CD4-positive, alpha-beta T cell (primary cell): ENCODE measurements at regions not wholly inside any gene's neighbourhood (a gene's known extent, or its start where the extent isn't known, plus 50 kb on each side); places are given as distances from the start of the nearest gene placed in this dataset.

Experiments used
- ATAC-seq: fragments of 200-7000 bp; cut with Tn5 transposase; one replicate; pipeline ENCODE4 v1.10.0; 2022; ENCODE audit warnings: mild to moderate bottlenecking; ENCODE audit not compliant: poor library complexity
- CTCF ChIA-PET: fragments of 350-600 bp; sonication (Branson Sonifier 250); formaldehyde crosslinking; loops from one replicate; lab custom pipeline; 2021; ENCODE audit warnings: antibody characterized with exemption, inconsistent platforms; lab: Charles Lee
- POLR2A ChIA-PET: fragments of 350-600 bp; sonication (Branson Sonifier 250); formaldehyde crosslinking; loops from one replicate; lab custom pipeline; 2021; ENCODE audit warnings: antibody characterized with exemption, inconsistent platforms; lab: Charles Lee
- DNase-seq, 14 experiments: peaks; one replicate each; pipeline ENCODE4 v3.0.0-alpha.2; 2013 to 2020; ENCODE audit warnings: mixed read lengths in 2 of 14
- H3K27ac ChIP-seq, 2 donors: one replicate each; pipeline versions ENCODE4 v1.5.1 to v1.7.0; 2013; ENCODE audit warnings: low read length in 2 of 2, low read depth in 1 of 2, mild to moderate bottlenecking in 1 of 2
- H3K27me3 ChIP-seq, 2 experiments: 1 replicate in 1 of 2; 2 replicates in 1 of 2; pipeline versions ENCODE4 v1.6.1 to v1.7.0; 2013; ENCODE audit warnings: low read length in 2 of 2, control low read depth in 1 of 2, mild to moderate bottlenecking in 1 of 2, moderate library complexity in 1 of 2; ENCODE audit not compliant: insufficient read depth in 2 of 2, control insufficient read depth in 1 of 2
- H3K36me3 ChIP-seq: one replicate; pipeline ENCODE4 v1.6.1; 2013; ENCODE audit warnings: low read length, control low read depth; ENCODE audit not compliant: insufficient read depth
- H3K4me1 ChIP-seq: one replicate; pipeline ENCODE4 v1.6.1; 2013; ENCODE audit warnings: low read length, control low read depth; ENCODE audit not compliant: insufficient read depth
- H3K4me3 ChIP-seq: one replicate; pipeline ENCODE4 v1.5.1; 2013; ENCODE audit warnings: mild to moderate bottlenecking, low read length, moderate library complexity
- H3K9me3 ChIP-seq, 2 experiments: 1 replicate in 1 of 2; 2 replicates in 1 of 2; pipeline versions ENCODE4 v1.6.1 to v1.7.0; 2013; ENCODE audit warnings: low read length in 2 of 2, mild to moderate bottlenecking in 2 of 2, control low read depth in 1 of 2, moderate library complexity in 1 of 2; ENCODE audit not compliant: control insufficient read depth in 1 of 2, insufficient read depth in 1 of 2
- H3K27ac Mint-ChIP-seq: one replicate; pipeline ENCODE4 v1.8.0; 2020; ENCODE audit warnings: mixed read lengths
- H3K27me3 Mint-ChIP-seq: one replicate; pipeline ENCODE4 v1.8.0; 2021; ENCODE audit warnings: mixed read lengths
- H3K36me3 Mint-ChIP-seq: one replicate; pipeline ENCODE4 v1.8.0; 2021; ENCODE audit warnings: low read depth, mixed read lengths
- H3K4me1 Mint-ChIP-seq: one replicate; pipeline ENCODE4 v1.8.0; 2021; ENCODE audit warnings: low read depth, mixed read lengths
- H3K4me3 Mint-ChIP-seq: one replicate; pipeline ENCODE4 v1.8.0; 2020; ENCODE audit warnings: mild to moderate bottlenecking, mixed read lengths
- H3K9me3 Mint-ChIP-seq: one replicate; pipeline ENCODE4 v1.8.0; 2020; ENCODE audit warnings: mixed read lengths
- intact Hi-C, 2 experiments: fragments of 100-400 bp; cut with DNase I in 1 of 2; cut with micrococcal nuclease in 1 of 2; formaldehyde crosslinking; loops; one replicate each; pipeline versions ENCODE4 v1.15.1 to v1.9.0; 2023 to 2025; cut with DNase I, micrococcal nuclease
- TF ChIP-seq, protein P1 (sequence below): fragments of 200-600 bp; IDR thresholded peaks from one replicate; pipeline ENCODE4 v1.8.0; 2022; ENCODE audit warnings: antibody characterized with exemption, mild to moderate bottlenecking

DNA sequence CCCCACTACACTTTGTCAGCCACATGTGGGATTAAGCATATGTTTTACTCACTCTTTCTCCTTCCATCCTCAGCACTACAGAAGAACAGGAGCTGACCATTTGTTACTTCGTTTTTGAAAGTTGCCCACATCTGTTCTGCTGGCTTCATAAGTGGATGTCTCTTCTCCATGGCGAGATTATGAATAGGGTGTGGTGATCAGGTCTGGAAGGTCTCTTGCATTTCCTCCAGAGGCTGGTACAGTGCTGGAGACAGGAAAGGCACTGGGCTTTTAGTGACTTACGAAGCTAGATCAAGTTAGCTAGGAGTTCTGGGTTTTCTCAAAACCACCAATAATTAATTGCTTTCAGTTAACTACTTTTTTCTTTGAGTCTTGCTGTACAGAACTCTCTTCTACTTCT is 136.5 kb downstream of the AQP4 start:
- intact Hi-C loops = loop anchor here in 1 of 2 experiments (10.0 kb wide), 1 partner anchor 64 kb away; no protein-coding TSS in a partner anchor
- no peak overlapping the region for H3K4me3 ChIP-seq
- no peak overlapping the region for H3K27ac ChIP-seq
- H3K4me1 ChIP-seq = no peaks in the 10 kb centered on the region
- DNase-seq (no peak), ATAC-seq (no peak)
- Mint-ChIP-seq H3K27ac (no peak overlapping the region), H3K27me3 (no peaks in the 10 kb centered on the region), H3K36me3 (no peaks in the 10 kb centered on the region), H3K9me3 (no peaks in the 10 kb centered on the region), H3K4me3 (no peak overlapping the region), H3K4me1 (no peaks in the 10 kb centered on the region)
- TF ChIP-seq, protein P1, sequence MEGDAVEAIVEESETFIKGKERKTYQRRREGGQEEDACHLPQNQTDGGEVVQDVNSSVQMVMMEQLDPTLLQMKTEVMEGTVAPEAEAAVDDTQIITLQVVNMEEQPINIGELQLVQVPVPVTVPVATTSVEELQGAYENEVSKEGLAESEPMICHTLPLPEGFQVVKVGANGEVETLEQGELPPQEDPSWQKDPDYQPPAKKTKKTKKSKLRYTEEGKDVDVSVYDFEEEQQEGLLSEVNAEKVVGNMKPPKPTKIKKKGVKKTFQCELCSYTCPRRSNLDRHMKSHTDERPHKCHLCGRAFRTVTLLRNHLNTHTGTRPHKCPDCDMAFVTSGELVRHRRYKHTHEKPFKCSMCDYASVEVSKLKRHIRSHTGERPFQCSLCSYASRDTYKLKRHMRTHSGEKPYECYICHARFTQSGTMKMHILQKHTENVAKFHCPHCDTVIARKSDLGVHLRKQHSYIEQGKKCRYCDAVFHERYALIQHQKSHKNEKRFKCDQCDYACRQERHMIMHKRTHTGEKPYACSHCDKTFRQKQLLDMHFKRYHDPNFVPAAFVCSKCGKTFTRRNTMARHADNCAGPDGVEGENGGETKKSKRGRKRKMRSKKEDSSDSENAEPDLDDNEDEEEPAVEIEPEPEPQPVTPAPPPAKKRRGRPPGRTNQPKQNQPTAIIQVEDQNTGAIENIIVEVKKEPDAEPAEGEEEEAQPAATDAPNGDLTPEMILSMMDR = no peak
- CTCF ChIA-PET = no interaction called here
- no peaks in the 10 kb centered on the region for H3K36me3 ChIP-seq
- H3K27me3 ChIP-seq = no peaks in the 10 kb centered on the region
- H3K9me3 ChIP-seq = no peaks in the 10 kb centered on the region
- POLR2A ChIA-PET = no interaction called here

DNA sequence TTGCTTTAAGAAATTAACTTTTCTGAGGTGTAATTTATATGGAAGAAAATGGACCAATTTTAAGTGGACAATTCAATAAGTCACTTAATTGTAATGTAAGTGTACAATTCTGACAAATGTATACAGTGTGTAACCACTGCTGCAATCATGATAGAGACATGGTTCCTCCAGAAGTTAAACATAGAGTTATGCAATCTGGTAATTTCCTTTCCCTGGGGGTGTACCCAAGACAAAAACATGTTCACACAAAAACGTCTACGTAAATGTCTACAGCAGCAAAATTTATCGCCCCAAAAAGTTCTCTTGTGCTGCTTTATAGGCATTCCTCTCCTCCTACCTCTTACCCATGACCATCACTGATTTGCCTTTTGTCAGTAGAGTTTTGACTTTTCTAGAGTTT is 141.5 kb downstream of the AQP4 start:
- POLR2A ChIA-PET = no interaction called here
- intact Hi-C loops = loop anchor here in 1 of 2 experiments (10.0 kb wide), 1 partner anchor 59 kb away; no protein-coding TSS in a partner anchor
- no peak overlapping the region for H3K27ac ChIP-seq
- H3K9me3 Mint-ChIP-seq = no peaks in the 10 kb centered on the region
- peak in 2 of 14 experiments; percentile 32 to 39 for DNase-seq
- H3K9me3 ChIP-seq = peaks cover 0 to 3% of the 10 kb centered on the region in 2 experiments
- no peaks in the 10 kb centered on the region for H3K27me3 Mint-ChIP-seq
- H3K4me3 ChIP-seq = no peak overlapping the region
- H3K36me3 ChIP-seq = no peaks in the 10 kb centered on the region
- H3K4me1 Mint-ChIP-seq = no peaks in the 10 kb centered on the region
- CTCF ChIA-PET = no interaction called here
- TF ChIP-seq, protein P1 = no peak
- no peak overlapping the region for H3K4me3 Mint-ChIP-seq
- ATAC-seq = no peak
- no peak overlapping the region for H3K27ac Mint-ChIP-seq
- no peaks in the 10 kb centered on the region for H3K36me3 Mint-ChIP-seq
- H3K27me3 ChIP-seq = no peaks in the 10 kb centered on the region
- no peaks in the 10 kb centered on the region for H3K4me1 ChIP-seq

GRCh38 chr18:26722565-26722931 is 143.0 kb downstream of the AQP4 start:
- Histone ChIP-seq H3K4me1 (no peaks in the 10 kb centered on the region), H3K9me3 (peaks cover 0 to 3% of the 10 kb centered on the region in 2 experiments), H3K4me3 (no peak overlapping the region), H3K36me3 (no peaks in the 10 kb centered on the region), H3K27ac (no peak overlapping the region), H3K27me3 (no peaks in the 10 kb centered on the region)
- Mint-ChIP-seq H3K9me3 (no peaks in the 10 kb centered on the region), H3K4me1 (no peaks in the 10 kb centered on the region), H3K27ac (no peak overlapping the region), H3K27me3 (no peaks in the 10 kb centered on the region), H3K36me3 (no peaks in the 10 kb centered on the region), H3K4me3 (no peak overlapping the region)
- ChIA-PET CTCF (no interaction called here), POLR2A (no interaction called here)
- ATAC-seq (no peak), DNase-seq (no peak)
- intact Hi-C loops = loop anchor here in 1 of 2 experiments (10.0 kb wide), 1 partner anchor 58 kb away; no protein-coding TSS in a partner anchor
- TF ChIP-seq, protein P1 = no peak
